GM12878 (cell line): ENCODE measurements at regions not wholly inside any gene's neighbourhood (a gene's known extent, or its start where the extent isn't known, plus 50 kb on each side); places are given as distances from the start of the nearest gene placed in this dataset.

Experiments used
- ATAC-seq: fragments of 200-7000 bp; cut with Tn5 transposase; 3 replicates; pipeline ENCODE4 v1.9.1; 2020; ENCODE audit warnings: mild to moderate bottlenecking, moderate library complexity
- BruUV-seq: library from RNA; stranded (reverse); fragments of 400-500 nt; replicated peaks from 2 replicates; lab custom pipeline; 2021; lab: Mats Ljungman, UMichigan
- CTCF ChIA-PET: fragments of 300-600 bp; sonication (Branson Sonifier 250); formaldehyde crosslinking; extraction: SDS; loops from one replicate; lab custom pipeline; 2021; ENCODE audit warnings: inconsistent platforms; lab: Yijun Ruan, JAX
- POLR2A ChIA-PET: fragments of 350-600 bp; formaldehyde crosslinking; extraction: SDS; loops from one replicate; lab custom pipeline; 2021; ENCODE audit warnings: inconsistent platforms; lab: Charles Lee
- RAD21 ChIA-PET: fragments of 300-600 bp; sonication (Branson Sonifier 250); formaldehyde crosslinking; loops from one replicate; lab custom pipeline; 2023; ENCODE audit warnings: antibody characterized with exemption; ENCODE audit not compliant: unreplicated experiment; lab: Charles Lee
- SMC1A ChIA-PET: fragments of 300-600 bp; sonication (Branson Sonifier 250); formaldehyde crosslinking; loops from one replicate; lab custom pipeline; 2023; ENCODE audit not compliant: unreplicated experiment, uncharacterized antibody; lab: Charles Lee
- DNase-seq: peaks from one replicate; pipeline ENCODE4 v3.0.0-alpha.2; 2011; ENCODE audit warnings: low read depth, low spot score
- FAIRE-seq: peaks from 3 replicates; lab custom pipeline; 2011; peaks lifted over from hg19 to GRCh38; lab: Jason Lieb, UNC
- H2AFZ ChIP-seq: 2 replicates; pipeline ENCODE4 v1.6.0; 2011; ENCODE audit warnings: low read depth, low read length, control low read depth; ENCODE audit not compliant: control insufficient read depth
- H3K27ac ChIP-seq: 2 replicates; pipeline ENCODE4 v1.5.1; 2011; ENCODE audit warnings: control low read depth; ENCODE audit not compliant: control insufficient read depth, insufficient read depth
- H3K27me3 ChIP-seq, 2 experiments: replicated peaks in 1 of 2; 2 replicates each; pipeline versions ENCODE4 v1.6.0 to v1.6.1; 2011; ENCODE audit warnings: low read length in 1 of 2; ENCODE audit not compliant: control insufficient read depth in 2 of 2, insufficient read depth in 2 of 2
- H3K36me3 ChIP-seq, 2 experiments: 2 replicates each; pipeline ENCODE4 v1.5.1; 2011; ENCODE audit warnings: low read length in 1 of 2; ENCODE audit not compliant: control insufficient read depth in 2 of 2, insufficient read depth in 2 of 2
- H3K4me1 ChIP-seq: 2 replicates; pipeline ENCODE4 v1.6.1; 2011; ENCODE audit warnings: mild to moderate bottlenecking, low read length, moderate library complexity, mixed read lengths; ENCODE audit not compliant: control insufficient read depth, insufficient read depth
- H3K4me2 ChIP-seq: 2 replicates; pipeline ENCODE4 v1.6.0; 2011; ENCODE audit warnings: control low read depth; ENCODE audit not compliant: control insufficient read depth, insufficient read depth
- H3K4me3 ChIP-seq: fragments of 200-600 bp; sonication (generic); 2 replicates; pipeline ENCODE4 v1.5.1; 2016
- H3K79me2 ChIP-seq: 2 replicates; pipeline ENCODE4 v1.6.0; 2011; ENCODE audit warnings: low read length; ENCODE audit not compliant: control insufficient read depth, insufficient read depth
- H3K9ac ChIP-seq: 2 replicates; pipeline ENCODE4 v1.8.0; 2011; ENCODE audit warnings: low read length, control low read depth, mixed read lengths; ENCODE audit not compliant: control insufficient read depth, insufficient read depth
- H3K9me3 ChIP-seq: replicated peaks from 3 replicates; pipeline ENCODE4 v1.5.1; 2011; ENCODE audit warnings: mild to moderate bottlenecking, low read length; ENCODE audit not compliant: control insufficient read depth, insufficient read depth
- H4K20me1 ChIP-seq: 2 replicates; pipeline ENCODE4 v1.6.0; 2011; ENCODE audit not compliant: control insufficient read depth, insufficient read depth
- BCL3 ChIP-seq: IDR thresholded peaks from 2 replicates; pipeline ENCODE4 v1.6.1; 2011; ENCODE audit warnings: borderline replicate concordance, low read depth, mild to moderate bottlenecking, moderate library complexity, low read length; ENCODE audit not compliant: insufficient read depth, poor library complexity, severe bottlenecking
- CTCF ChIP-seq, 3 experiments: IDR thresholded peaks in 2 of 3; conservative IDR thresholded peaks in 1 of 3; 2 replicates each; pipeline ENCODE4 v1.5.1; 2011; ENCODE audit warnings: low read depth in 3 of 3, low read length in 3 of 3, mild to moderate bottlenecking in 3 of 3, control low read depth in 2 of 3, moderate library complexity in 2 of 3, inconsistent platforms in 1 of 3, mixed read lengths in 1 of 3; ENCODE audit not compliant: control insufficient read depth in 2 of 3, insufficient read depth in 1 of 3; ENCODE audit errors: extremely low read depth in 1 of 3
- IRF4 ChIP-seq: IDR thresholded peaks from 2 replicates; pipeline ENCODE4 v1.6.1; 2011; ENCODE audit warnings: low read depth, low read length
- JUND ChIP-seq: IDR thresholded peaks from 2 replicates; pipeline ENCODE4 v1.6.1; 2012; ENCODE audit warnings: low read depth, mild to moderate bottlenecking, low read length, improper control_type of control experiment, moderate library complexity
- ZBTB4 ChIP-seq: fragments of 450-650 bp; formaldehyde crosslinking; IDR thresholded peaks from 2 replicates; pipeline ENCODE4 v1.4.0; 2022; ENCODE audit warnings: mild to moderate bottlenecking, moderate library complexity
- WGBS: methylation state at CpG from one replicate; pipeline ENCODE4 v1.1.6; 2016; ENCODE audit warnings: low lambda C conversion rate; ENCODE audit not compliant: insufficient replicate concordance, insufficient coverage; ENCODE audit errors: missing lambda C conversion rate; 5-methylcytosine and 5-hydroxymethylcytosine counted together
- in situ Hi-C: fragments of 300-500 bp; cut with MboI; formaldehyde crosslinking; loops from 9 replicates; pipeline ENCODE4 v1.14.3; 2018; ENCODE audit warnings: mixed read lengths
- intact Hi-C: fragments of 100-400 bp; cut with micrococcal nuclease; formaldehyde crosslinking; loops from one replicate; pipeline ENCODE4 v1.14.2; 2022; ENCODE audit not compliant: unreplicated experiment

- Histone ChIP-seq H3K36me3 (no peaks in the 10 kb centered on the region), H3K9me3 (no peaks in the 10 kb centered on the region; the same call in 2 of the 3 replicates), H2AFZ (no peak overlapping the region), H3K27ac (no peak overlapping the region), H3K27me3 (peaks cover 5 to 6% of the 10 kb centered on the region in 2 experiments; a peak in 3 of 4 replicates), H3K79me2 (no peaks in the 10 kb centered on the region), H4K20me1 (no peaks in the 10 kb centered on the region), H3K4me1 (no peaks in the 10 kb centered on the region), H3K9ac (no peak overlapping the region), H3K4me2 (no peak overlapping the region), H3K4me3 (no peak overlapping the region)
- ChIA-PET CTCF (interaction anchor here (0.5 to 0.6 kb wide), 2 partner anchors 25 to 683 kb away, joined by 3 to 4 read pairs; no protein-coding TSS in a partner anchor), RAD21 (no interaction called here), POLR2A (no interaction called here), SMC1A (no interaction called here)
- TF ChIP-seq IRF4 (no peak), CTCF (IDR thresholded peaks at IDR 0.05 in 2 of 3, conservative IDR thresholded peaks at IDR 0.05 in 1 of 3; ENCODE audit: control insufficient read depth in 2 of 3, extremely low read depth in 1 of 3, insufficient read depth in 1 of 3, low read depth in 3 of 3, low read length in 3 of 3) (no peak), ZBTB4 (CRISPR knock-in tag) (no peak), BCL3 (no peak), JUND (no peak)
- WGBS, result 6% methylated on average over 1 of the region's 1 CpG
- no TSS peak for BruUV-seq
- intact Hi-C loops, result no loop called here
- no peak for DNase-seq
- in situ Hi-C loops, result no loop called here
- ATAC-seq, result no peak
- FAIRE-seq, result no peak
Observed at GRCh38 chr1:22370190-22370498, 81.5 kb upstream of the ZBTB40 start.
